ENCODE measurements at regions not wholly inside any gene's neighbourhood (a gene's known extent, or its start where the extent isn't known, plus 50 kb on each side); places are given as distances from the start of the nearest gene placed in this dataset.

GRCh38 chr2:71743995-71744675 lies 290.8 kb downstream of the DYSF start:
- TF ChIP-seq, protein P1, sequence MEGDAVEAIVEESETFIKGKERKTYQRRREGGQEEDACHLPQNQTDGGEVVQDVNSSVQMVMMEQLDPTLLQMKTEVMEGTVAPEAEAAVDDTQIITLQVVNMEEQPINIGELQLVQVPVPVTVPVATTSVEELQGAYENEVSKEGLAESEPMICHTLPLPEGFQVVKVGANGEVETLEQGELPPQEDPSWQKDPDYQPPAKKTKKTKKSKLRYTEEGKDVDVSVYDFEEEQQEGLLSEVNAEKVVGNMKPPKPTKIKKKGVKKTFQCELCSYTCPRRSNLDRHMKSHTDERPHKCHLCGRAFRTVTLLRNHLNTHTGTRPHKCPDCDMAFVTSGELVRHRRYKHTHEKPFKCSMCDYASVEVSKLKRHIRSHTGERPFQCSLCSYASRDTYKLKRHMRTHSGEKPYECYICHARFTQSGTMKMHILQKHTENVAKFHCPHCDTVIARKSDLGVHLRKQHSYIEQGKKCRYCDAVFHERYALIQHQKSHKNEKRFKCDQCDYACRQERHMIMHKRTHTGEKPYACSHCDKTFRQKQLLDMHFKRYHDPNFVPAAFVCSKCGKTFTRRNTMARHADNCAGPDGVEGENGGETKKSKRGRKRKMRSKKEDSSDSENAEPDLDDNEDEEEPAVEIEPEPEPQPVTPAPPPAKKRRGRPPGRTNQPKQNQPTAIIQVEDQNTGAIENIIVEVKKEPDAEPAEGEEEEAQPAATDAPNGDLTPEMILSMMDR (IDR thresholded peaks at IDR 0.05), result no peak
- TF ChIP-seq RCOR1 (IDR thresholded peaks at IDR 0.05; ENCODE audit: low read length), result no peak
- TF ChIP-seq RFX5 (IDR thresholded peaks at IDR 0.05; ENCODE audit: low read length), result no peak
- no peak for TF ChIP-seq POLR2AphosphoS5 (IDR thresholded peaks at IDR 0.05; ENCODE audit: low read depth, low read length)

All from SK-N-SH (cell line).